ENCODE measurements at regions not wholly inside any gene's neighbourhood (a gene's known extent, or its start where the extent isn't known, plus 50 kb on each side); places are given as distances from the start of the nearest gene placed in this dataset.

DNA sequence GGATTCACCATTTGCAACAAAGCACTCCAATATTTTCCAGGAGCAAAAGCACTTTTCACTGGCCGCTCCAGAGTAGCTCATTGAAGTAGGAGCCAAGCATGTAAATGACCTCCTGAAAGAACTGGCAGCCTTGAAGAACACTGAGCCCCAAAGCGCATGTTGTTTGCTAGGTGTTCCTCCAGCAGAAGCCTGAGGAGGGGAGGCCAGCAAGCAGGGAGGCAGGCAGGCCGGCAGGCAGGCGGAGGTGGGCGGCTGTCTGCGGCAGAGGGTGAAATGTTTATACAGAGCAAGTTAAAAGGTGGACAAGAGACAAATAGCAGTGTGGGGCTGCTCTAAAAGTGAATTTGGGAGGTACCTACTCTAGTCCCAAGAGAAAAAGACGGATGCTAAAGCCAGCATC is 439.4 kb downstream of the CCDC91 start:
- no peak for DNase-seq (ENCODE audit: low read depth)
- no peak overlapping the region for H3K4me3 ChIP-seq (ENCODE audit: low read length)
- TF ChIP-seq, protein P1, sequence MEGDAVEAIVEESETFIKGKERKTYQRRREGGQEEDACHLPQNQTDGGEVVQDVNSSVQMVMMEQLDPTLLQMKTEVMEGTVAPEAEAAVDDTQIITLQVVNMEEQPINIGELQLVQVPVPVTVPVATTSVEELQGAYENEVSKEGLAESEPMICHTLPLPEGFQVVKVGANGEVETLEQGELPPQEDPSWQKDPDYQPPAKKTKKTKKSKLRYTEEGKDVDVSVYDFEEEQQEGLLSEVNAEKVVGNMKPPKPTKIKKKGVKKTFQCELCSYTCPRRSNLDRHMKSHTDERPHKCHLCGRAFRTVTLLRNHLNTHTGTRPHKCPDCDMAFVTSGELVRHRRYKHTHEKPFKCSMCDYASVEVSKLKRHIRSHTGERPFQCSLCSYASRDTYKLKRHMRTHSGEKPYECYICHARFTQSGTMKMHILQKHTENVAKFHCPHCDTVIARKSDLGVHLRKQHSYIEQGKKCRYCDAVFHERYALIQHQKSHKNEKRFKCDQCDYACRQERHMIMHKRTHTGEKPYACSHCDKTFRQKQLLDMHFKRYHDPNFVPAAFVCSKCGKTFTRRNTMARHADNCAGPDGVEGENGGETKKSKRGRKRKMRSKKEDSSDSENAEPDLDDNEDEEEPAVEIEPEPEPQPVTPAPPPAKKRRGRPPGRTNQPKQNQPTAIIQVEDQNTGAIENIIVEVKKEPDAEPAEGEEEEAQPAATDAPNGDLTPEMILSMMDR (conservative IDR thresholded peaks at IDR 0.05; ENCODE audit: low read depth, low read length) = no peak

DNA sequence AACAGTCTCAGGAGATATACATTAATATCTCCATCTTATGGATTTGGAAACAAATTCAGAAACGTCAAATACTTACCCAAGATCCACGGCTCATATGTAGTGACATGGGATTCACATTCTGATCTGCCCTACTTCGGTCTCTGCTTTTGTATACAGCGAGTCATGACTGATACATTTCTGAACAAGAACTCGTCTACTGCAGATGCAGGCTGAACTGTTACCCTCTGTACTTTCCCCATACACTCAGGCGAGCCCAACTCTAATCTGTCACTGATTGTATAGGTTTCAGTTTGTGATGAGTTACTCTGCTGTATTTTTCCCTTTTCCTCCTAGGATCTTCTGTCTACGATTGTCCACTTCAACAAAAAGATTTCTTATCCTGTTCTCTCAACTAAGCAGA is 441.6 kb downstream of the CCDC91 start:
- H3K4me3 ChIP-seq (ENCODE audit: low read length) = no peak overlapping the region
- TF ChIP-seq, protein P1 (conservative IDR thresholded peaks at IDR 0.05; ENCODE audit: low read depth, low read length) = no peak
- DNase-seq (ENCODE audit: low read depth) = no peak

DNA sequence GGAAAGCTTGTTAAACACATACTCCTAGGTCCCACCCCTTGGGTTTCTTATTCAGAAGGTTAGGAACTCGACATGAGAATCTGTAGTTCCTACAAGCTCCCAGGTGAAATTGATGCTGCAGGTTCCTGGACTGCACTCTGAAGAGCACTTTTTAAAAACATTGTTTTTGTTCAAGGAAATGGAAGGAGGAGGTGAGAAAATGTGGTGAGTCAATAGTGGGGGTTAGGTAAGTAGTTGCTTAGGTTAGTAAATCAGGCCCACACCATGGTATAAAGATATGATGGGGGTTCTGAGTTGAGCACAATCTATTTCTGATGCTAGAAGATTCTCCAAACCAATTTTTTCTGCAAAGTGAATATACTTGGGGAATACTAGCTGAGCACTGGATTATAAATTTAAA is 450.3 kb downstream of the CCDC91 start:
- TF ChIP-seq, protein P1 (conservative IDR thresholded peaks at IDR 0.05; ENCODE audit: low read depth, low read length) = no peak
- DNase-seq (ENCODE audit: low read depth) = no peak
- no peak overlapping the region for H3K4me3 ChIP-seq (ENCODE audit: low read length)

DNA sequence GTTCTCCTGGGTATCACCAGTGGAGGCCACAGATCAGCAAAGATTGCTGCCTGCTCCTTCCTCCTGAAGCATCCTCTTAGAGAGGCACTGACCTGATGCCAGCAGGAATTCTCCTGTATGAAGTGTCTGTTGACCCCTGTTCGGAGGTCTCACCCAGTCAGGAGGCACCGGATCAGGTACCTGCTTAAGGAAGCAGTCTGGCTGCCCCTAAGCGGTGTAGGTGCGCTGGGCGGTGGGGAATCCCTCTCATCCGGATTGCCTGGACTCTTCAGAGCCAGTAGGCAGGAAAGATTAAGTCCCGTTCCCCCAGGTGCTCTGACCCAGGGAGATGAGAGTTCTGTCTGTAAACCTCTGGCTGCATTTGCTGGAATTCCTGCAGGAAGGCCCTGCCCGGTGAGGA is 455.2 kb downstream of the CCDC91 start:
- H3K4me3 ChIP-seq (ENCODE audit: low read length) = no peak overlapping the region
- TF ChIP-seq, protein P1 (conservative IDR thresholded peaks at IDR 0.05; ENCODE audit: low read depth, low read length) = no peak
- no peak for DNase-seq (ENCODE audit: low read depth)

DNA sequence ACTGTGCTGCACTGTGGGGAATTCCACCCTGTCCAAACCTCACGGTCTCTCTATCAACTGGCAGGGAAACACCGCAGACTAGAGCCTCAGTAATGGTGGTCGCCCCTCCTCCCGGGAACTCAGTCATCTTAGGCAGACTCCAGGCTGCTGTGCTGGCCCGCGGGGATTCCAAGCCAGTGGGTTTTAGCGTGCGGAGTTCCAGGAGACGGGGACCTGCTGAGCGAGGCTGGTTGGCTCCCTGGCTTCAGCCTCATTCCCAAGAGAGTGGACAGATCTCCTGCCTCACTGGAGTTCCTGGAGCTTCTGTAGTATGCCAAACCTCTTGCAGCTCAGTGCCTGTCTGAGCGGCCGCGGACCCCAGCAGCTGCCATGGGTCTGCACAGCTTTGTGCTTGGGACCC is 455.6 kb downstream of the CCDC91 start:
- TF ChIP-seq, protein P1 (conservative IDR thresholded peaks at IDR 0.05; ENCODE audit: low read depth, low read length) = no peak
- H3K4me3 ChIP-seq (ENCODE audit: low read length) = no peak overlapping the region
- no peak for DNase-seq (ENCODE audit: low read depth)

DNA sequence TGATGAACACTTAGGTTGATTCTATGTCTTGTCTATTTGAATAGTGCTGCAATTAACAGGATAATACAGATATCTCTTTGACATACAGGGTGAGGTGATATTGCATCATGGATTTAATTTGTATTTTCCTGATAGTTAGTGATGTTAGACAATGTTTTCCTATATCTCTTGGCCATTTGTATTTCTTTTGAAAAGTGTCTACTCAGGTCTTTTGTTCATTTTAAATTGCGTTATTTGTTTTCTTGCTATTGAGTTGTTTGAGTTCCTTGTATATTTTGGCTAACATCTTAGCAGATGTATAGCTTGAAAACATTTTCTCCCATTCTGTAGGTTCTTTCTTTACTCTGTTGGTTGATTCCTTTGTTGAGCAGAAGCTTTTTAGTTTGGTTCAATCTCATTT is 460.6 kb downstream of the CCDC91 start:
- TF ChIP-seq, protein P1 (conservative IDR thresholded peaks at IDR 0.05; ENCODE audit: low read depth, low read length) = no peak
- H3K4me3 ChIP-seq (ENCODE audit: low read length) = no peak overlapping the region
- no peak for DNase-seq (ENCODE audit: low read depth)

DNA sequence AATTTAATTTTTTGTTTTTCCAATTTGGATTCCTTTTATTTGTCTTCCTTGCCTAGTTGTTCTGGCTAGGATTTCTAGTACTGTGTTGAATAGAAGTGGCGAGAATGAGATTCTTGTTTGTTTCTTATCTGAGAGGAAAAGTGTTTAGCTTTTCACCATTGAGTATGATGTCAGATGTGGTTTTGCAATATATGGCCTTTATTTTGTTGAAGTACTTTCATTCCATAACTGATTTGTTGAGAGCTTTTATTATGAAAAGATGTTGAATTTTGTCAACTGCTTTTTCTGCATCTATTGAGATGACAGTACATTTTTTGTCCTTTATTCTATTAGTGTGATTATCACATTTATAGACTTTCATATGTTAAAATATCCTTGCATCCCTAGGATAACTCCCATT is 462.0 kb downstream of the CCDC91 start:
- H3K4me3 ChIP-seq (ENCODE audit: low read length) = no peak overlapping the region
- TF ChIP-seq, protein P1 (conservative IDR thresholded peaks at IDR 0.05; ENCODE audit: low read depth, low read length) = no peak
- no peak for DNase-seq (ENCODE audit: low read depth)

Measured in retinal pigment epithelial cell (primary cell).